ENCODE measurements at regions not wholly inside any gene's neighbourhood (a gene's known extent, or its start where the extent isn't known, plus 50 kb on each side); places are given as distances from the start of the nearest gene placed in this dataset.

DNA sequence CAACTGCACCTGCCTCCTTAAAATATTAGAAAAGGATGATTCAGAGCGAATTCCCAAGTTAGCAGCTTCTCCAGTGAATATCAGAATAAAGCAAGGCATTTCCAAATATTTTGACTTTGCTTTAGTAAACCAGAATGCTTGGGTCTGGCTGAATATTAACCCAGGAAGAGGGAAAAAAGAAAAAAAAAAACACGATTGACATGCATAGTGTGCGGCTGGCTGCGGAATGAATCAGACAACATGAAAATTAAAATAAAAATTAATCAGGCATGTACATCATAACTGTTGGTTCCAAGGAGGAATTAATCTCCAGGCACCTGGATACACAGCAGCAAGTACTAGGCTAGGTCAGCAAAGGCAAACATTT is 105.8 kb upstream of the NCKAP5 start:
- no peaks in the 10 kb centered on the region for H4K20me1 ChIP-seq (ENCODE audit: insufficient read depth, low read length)
- no peak for TF ChIP-seq EZH2phosphoT487 (IDR thresholded peaks at IDR 0.05; ENCODE audit: borderline replicate concordance, low read depth, low read length)
- TF ChIP-seq, protein P1, sequence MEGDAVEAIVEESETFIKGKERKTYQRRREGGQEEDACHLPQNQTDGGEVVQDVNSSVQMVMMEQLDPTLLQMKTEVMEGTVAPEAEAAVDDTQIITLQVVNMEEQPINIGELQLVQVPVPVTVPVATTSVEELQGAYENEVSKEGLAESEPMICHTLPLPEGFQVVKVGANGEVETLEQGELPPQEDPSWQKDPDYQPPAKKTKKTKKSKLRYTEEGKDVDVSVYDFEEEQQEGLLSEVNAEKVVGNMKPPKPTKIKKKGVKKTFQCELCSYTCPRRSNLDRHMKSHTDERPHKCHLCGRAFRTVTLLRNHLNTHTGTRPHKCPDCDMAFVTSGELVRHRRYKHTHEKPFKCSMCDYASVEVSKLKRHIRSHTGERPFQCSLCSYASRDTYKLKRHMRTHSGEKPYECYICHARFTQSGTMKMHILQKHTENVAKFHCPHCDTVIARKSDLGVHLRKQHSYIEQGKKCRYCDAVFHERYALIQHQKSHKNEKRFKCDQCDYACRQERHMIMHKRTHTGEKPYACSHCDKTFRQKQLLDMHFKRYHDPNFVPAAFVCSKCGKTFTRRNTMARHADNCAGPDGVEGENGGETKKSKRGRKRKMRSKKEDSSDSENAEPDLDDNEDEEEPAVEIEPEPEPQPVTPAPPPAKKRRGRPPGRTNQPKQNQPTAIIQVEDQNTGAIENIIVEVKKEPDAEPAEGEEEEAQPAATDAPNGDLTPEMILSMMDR (conservative IDR thresholded peaks at IDR 0.05; ENCODE audit: low read length): no peak
- ChIA-PET POLR2A (no interaction called here), CTCF (ENCODE audit: unreplicated experiment) (no interaction called here)
- no peak for DNase-seq (ENCODE audit: low spot score)
- intact Hi-C loops (cut with micrococcal nuclease; ENCODE audit: unreplicated experiment): no loop called here
- H3K36me3 ChIP-seq (ENCODE audit: insufficient read depth, low read length): no peaks in the 10 kb centered on the region
- H3K27ac ChIP-seq (ENCODE audit: low read depth, low read length, poor library complexity, severe bottlenecking): no peak overlapping the region
- no peak overlapping the region for H2AFZ ChIP-seq (ENCODE audit: low read length)
- H3K79me2 ChIP-seq (ENCODE audit: insufficient read depth, low read depth, low read length): no peaks in the 10 kb centered on the region
- H3K4me1 ChIP-seq (ENCODE audit: insufficient read depth, low read length, poor library complexity, severe bottlenecking): no peaks in the 10 kb centered on the region
- no peak overlapping the region for H3K4me3 ChIP-seq (ENCODE audit: low read depth, low read length, poor library complexity, severe bottlenecking)
- H3K9me2 ChIP-seq (ENCODE audit: insufficient read depth, low read length): no peaks in the 10 kb centered on the region
- no peak overlapping the region for H3K4me2 ChIP-seq (ENCODE audit: low read length)
- no TSS peak for BruUV-seq (replicated peaks)
- no peaks in the 10 kb centered on the region for H3K9me3 ChIP-seq (ENCODE audit: low read length)

DNA sequence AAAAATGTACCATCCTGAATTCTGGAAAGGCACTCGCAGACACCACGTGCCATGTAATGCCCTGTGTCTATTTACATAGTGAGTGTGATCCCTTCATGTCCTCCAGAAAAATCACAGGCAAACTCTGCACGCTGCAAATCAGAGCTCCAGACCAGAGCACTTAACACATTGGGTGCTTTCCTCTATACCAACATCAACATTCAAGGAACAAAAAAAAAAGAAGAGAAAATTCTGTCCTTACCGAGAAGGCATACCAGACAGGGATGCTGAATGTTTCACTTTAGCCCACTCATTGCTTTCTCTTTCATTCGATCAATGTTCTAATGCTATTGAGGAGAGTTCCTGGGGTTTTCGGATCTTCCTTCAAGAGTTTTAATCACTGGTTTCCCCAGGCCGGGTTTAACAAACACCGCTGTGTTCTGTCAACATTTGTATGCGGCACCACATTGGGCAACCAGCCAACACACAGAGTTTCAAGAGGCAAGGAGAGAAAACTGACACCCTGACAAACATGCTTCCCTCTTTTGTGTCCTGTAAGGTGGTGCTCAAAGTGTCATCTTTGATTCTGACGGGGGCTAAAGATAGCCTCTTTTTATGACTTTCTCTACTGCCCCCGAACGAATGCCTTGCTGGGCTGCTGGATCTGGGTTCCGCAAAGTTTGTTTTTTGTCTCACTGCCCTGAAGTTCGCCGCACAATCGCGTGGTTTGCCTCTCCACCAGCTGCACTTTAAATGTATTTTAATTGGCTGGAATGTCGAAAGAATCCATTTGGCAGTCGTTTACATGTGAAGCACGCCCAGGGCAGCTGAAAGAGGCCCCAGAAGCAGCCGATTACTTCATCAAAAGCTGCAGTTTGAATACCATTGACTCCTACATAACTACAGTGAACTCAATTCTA is 106.4 kb upstream of the NCKAP5 start:
- Histone ChIP-seq H3K4me3 (ENCODE audit: low read depth, low read length, poor library complexity, severe bottlenecking) (no peak overlapping the region), H3K9me2 (ENCODE audit: insufficient read depth, low read length) (no peaks in the 10 kb centered on the region), H3K4me2 (ENCODE audit: low read length) (no peak overlapping the region), H2AFZ (ENCODE audit: low read length) (no peak overlapping the region), H3K79me2 (ENCODE audit: insufficient read depth, low read depth, low read length) (no peaks in the 10 kb centered on the region), H3K27ac (ENCODE audit: low read depth, low read length, poor library complexity, severe bottlenecking) (no peak overlapping the region), H4K20me1 (ENCODE audit: insufficient read depth, low read length) (no peaks in the 10 kb centered on the region), H3K36me3 (ENCODE audit: insufficient read depth, low read length) (no peaks in the 10 kb centered on the region), H3K9me3 (ENCODE audit: low read length) (no peaks in the 10 kb centered on the region), H3K4me1 (ENCODE audit: insufficient read depth, low read length, poor library complexity, severe bottlenecking) (no peaks in the 10 kb centered on the region)
- intact Hi-C loops (cut with micrococcal nuclease; ENCODE audit: unreplicated experiment): no loop called here
- BruUV-seq (replicated peaks): no TSS peak
- POLR2A ChIA-PET: no interaction called here
- DNase-seq (ENCODE audit: low spot score): no peak
- CTCF ChIA-PET (ENCODE audit: unreplicated experiment): no interaction called here
- no peak for TF ChIP-seq EZH2phosphoT487 (IDR thresholded peaks at IDR 0.05; ENCODE audit: borderline replicate concordance, low read depth, low read length)
- TF ChIP-seq, protein P1 (conservative IDR thresholded peaks at IDR 0.05; ENCODE audit: low read length): no peak

DNA sequence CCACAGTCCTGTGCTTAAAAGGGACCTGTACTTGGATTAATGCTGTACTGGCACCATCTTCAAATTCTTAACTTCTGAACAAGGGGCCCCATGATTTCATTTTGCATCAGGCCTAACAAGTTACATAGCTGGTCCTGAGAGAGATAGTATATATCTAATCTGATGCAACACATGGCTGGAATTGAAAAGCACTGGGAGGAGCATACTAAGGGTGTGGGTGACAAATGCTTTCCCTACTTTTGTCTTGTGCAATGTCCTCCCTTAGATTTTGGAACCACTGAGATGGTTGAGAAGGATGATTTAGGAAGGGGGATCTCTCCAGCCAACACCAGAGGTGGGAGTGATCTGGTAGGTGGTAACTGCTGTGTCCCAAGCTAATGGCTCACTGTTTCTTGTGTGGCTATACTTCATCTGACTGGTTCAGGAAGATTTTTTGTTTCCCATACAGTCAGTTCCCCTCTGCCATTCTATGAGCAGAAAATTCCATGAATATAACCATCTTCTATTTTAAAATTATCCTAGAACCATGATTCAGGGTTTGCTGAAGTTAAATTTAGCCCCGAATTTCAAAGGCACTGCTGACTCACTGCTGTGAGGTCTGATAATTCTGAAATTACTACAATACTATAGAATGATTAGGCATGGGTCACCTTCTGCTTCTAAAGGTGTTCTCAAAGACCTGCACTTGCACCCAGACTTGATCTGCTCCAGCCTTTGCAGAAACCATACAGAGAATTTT is 108.3 kb upstream of the NCKAP5 start:
- H3K79me2 ChIP-seq (ENCODE audit: insufficient read depth, low read depth, low read length): no peaks in the 10 kb centered on the region
- H3K27ac ChIP-seq (ENCODE audit: low read depth, low read length, poor library complexity, severe bottlenecking): no peak overlapping the region
- H2AFZ ChIP-seq (ENCODE audit: low read length): no peak overlapping the region
- DNase-seq (ENCODE audit: low spot score): no peak
- H3K4me1 ChIP-seq (ENCODE audit: insufficient read depth, low read length, poor library complexity, severe bottlenecking): no peaks in the 10 kb centered on the region
- no TSS peak for BruUV-seq (replicated peaks)
- no peaks in the 10 kb centered on the region for H3K36me3 ChIP-seq (ENCODE audit: insufficient read depth, low read length)
- ChIA-PET POLR2A (no interaction called here), CTCF (ENCODE audit: unreplicated experiment) (no interaction called here)
- no peaks in the 10 kb centered on the region for H4K20me1 ChIP-seq (ENCODE audit: insufficient read depth, low read length)
- H3K4me2 ChIP-seq (ENCODE audit: low read length): no peak overlapping the region
- no peaks in the 10 kb centered on the region for H3K9me3 ChIP-seq (ENCODE audit: low read length)
- no peak overlapping the region for H3K4me3 ChIP-seq (ENCODE audit: low read depth, low read length, poor library complexity, severe bottlenecking)
- TF ChIP-seq, protein P1 (conservative IDR thresholded peaks at IDR 0.05; ENCODE audit: low read length): no peak
- TF ChIP-seq EZH2phosphoT487 (IDR thresholded peaks at IDR 0.05; ENCODE audit: borderline replicate concordance, low read depth, low read length): no peak
- no peaks in the 10 kb centered on the region for H3K9me2 ChIP-seq (ENCODE audit: insufficient read depth, low read length)
- intact Hi-C loops (cut with micrococcal nuclease; ENCODE audit: unreplicated experiment): no loop called here
